ENCODE measurements at regions not wholly inside any gene's neighbourhood (a gene's known extent, or its start where the extent isn't known, plus 50 kb on each side); places are given as distances from the start of the nearest gene placed in this dataset.

GRCh38 chr2:102942107-102942506, 180.3 kb downstream of the TMEM182 start:
- Histone ChIP-seq H3K18ac (ENCODE audit: low read depth in 1 of 2, low read length in 2 of 2) (no peak overlapping the region), H4K8ac (ENCODE audit: low read length) (no peak overlapping the region), H3K27ac (ENCODE audit: low read length, poor library complexity, severe bottlenecking) (no peak overlapping the region), H2BK15ac (ENCODE audit: low read depth, poor library complexity, severe bottlenecking) (no peak overlapping the region), H3K36me3 (ENCODE audit: control insufficient read depth in 1 of 2, insufficient read depth in 2 of 2, low read depth in 1 of 2, low read length in 2 of 2) (no peaks in the 10 kb centered on the region), H2AFZ (ENCODE audit: low read depth, low read length) (no peak overlapping the region), H3K4me2 (ENCODE audit: low read length, poor library complexity, severe bottlenecking) (no peak overlapping the region), H2BK120ac (ENCODE audit: low read depth, low read length) (no peak overlapping the region), H3K4ac (ENCODE audit: low read depth in 1 of 2, low read length in 2 of 2) (no peak overlapping the region), H3K9ac (ENCODE audit: low read length) (no peak overlapping the region), H2AK5ac (ENCODE audit: low read length, severe bottlenecking) (no peak overlapping the region), H4K91ac (ENCODE audit: low read length) (no peak overlapping the region), H3K9me3 (ENCODE audit: control insufficient read depth, low read length) (peaks cover 15% of the 10 kb centered on the region), H3K79me1 (replicated peaks; ENCODE audit: low read length, poor library complexity, severe bottlenecking) (no peaks in the 10 kb centered on the region), H2BK12ac (ENCODE audit: low read length in 2 of 2) (no peak overlapping the region), H3K27me3 (ENCODE audit: control insufficient read depth in 1 of 2, insufficient read depth in 1 of 2, low read length in 2 of 2) (no peaks in the 10 kb centered on the region), H3K23ac (ENCODE audit: low read length in 2 of 2) (no peak overlapping the region), H2BK5ac (ENCODE audit: low read depth, low read length, poor library complexity, severe bottlenecking) (no peak overlapping the region), H3K4me1 (ENCODE audit: control insufficient read depth, insufficient read depth, low read depth, low read length) (no peaks in the 10 kb centered on the region), H3K14ac (ENCODE audit: low read length in 2 of 2) (no peak overlapping the region), H3K4me3 (ENCODE audit: insufficient read depth in 1 of 2, low read depth in 1 of 2, low read length in 2 of 2) (no peak overlapping the region)
- no peak for DNase-seq
- WGBS: 68% methylated on average over 3 of the region's 3 CpGs

DNA sequence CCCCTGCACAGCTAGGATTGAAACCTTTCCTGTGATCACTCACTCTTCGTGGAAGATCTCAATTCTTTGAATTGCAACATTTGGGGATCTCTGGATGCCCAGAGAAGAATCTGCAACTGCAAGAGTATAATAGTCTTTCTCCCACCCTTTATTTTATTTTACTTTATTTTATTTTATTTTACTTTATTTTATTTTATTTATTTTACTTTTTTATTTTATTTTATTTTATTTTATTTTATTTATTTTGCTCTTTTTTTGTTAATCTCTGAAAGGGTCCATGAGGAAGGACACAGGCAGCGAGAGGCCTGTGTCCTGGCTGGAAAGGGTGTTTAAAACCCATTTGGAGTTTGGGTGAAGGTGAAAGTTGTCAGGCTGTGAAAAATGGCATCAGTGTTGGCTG, 181.4 kb downstream of the TMEM182 start:
- Histone ChIP-seq H3K79me1 (replicated peaks; ENCODE audit: low read length, poor library complexity, severe bottlenecking) (no peaks in the 10 kb centered on the region), H2AFZ (ENCODE audit: low read depth, low read length) (no peak overlapping the region), H3K4me3 (ENCODE audit: insufficient read depth in 1 of 2, low read depth in 1 of 2, low read length in 2 of 2) (no peak overlapping the region), H3K4me1 (ENCODE audit: control insufficient read depth, insufficient read depth, low read depth, low read length) (no peaks in the 10 kb centered on the region), H2BK120ac (ENCODE audit: low read depth, low read length) (no peak overlapping the region), H4K91ac (ENCODE audit: low read length) (no peak overlapping the region), H3K23ac (ENCODE audit: low read length in 2 of 2) (no peak overlapping the region), H3K9ac (ENCODE audit: low read length) (no peak overlapping the region), H3K27me3 (ENCODE audit: control insufficient read depth in 1 of 2, insufficient read depth in 1 of 2, low read length in 2 of 2) (no peaks in the 10 kb centered on the region), H2BK12ac (ENCODE audit: low read length in 2 of 2) (no peak overlapping the region), H3K18ac (ENCODE audit: low read depth in 1 of 2, low read length in 2 of 2) (no peak overlapping the region), H4K8ac (ENCODE audit: low read length) (no peak overlapping the region), H3K4me2 (ENCODE audit: low read length, poor library complexity, severe bottlenecking) (no peak overlapping the region), H3K9me3 (ENCODE audit: control insufficient read depth, low read length) (peaks cover 15% of the 10 kb centered on the region), H2BK5ac (ENCODE audit: low read depth, low read length, poor library complexity, severe bottlenecking) (no peak overlapping the region), H2BK15ac (ENCODE audit: low read depth, poor library complexity, severe bottlenecking) (no peak overlapping the region), H3K36me3 (ENCODE audit: control insufficient read depth in 1 of 2, insufficient read depth in 2 of 2, low read depth in 1 of 2, low read length in 2 of 2) (no peaks in the 10 kb centered on the region), H2AK5ac (ENCODE audit: low read length, severe bottlenecking) (no peak overlapping the region), H3K14ac (ENCODE audit: low read length in 2 of 2) (no peak overlapping the region), H3K27ac (ENCODE audit: low read length, poor library complexity, severe bottlenecking) (no peak overlapping the region), H3K4ac (ENCODE audit: low read depth in 1 of 2, low read length in 2 of 2) (no peak overlapping the region)
- WGBS: 58% methylated on average over 2 of the region's 2 CpGs
- no peak for DNase-seq

GRCh38 chr2:102950371-102950946, 188.6 kb downstream of the TMEM182 start:
- no peaks in the 10 kb centered on the region for H3K9me3 ChIP-seq (ENCODE audit: control insufficient read depth, low read length)
- no peak overlapping the region for H3K4me3 ChIP-seq (ENCODE audit: insufficient read depth in 1 of 2, low read depth in 1 of 2, low read length in 2 of 2)
- H2BK15ac ChIP-seq (ENCODE audit: low read depth, poor library complexity, severe bottlenecking): no peak overlapping the region
- H3K14ac ChIP-seq (ENCODE audit: low read length in 2 of 2): no peak overlapping the region
- no peak overlapping the region for H3K9ac ChIP-seq (ENCODE audit: low read length)
- H3K18ac ChIP-seq (ENCODE audit: low read depth in 1 of 2, low read length in 2 of 2): no peak overlapping the region
- WGBS: 82% methylated on average over 3 of the region's 3 CpGs
- no peak overlapping the region for H3K23ac ChIP-seq (ENCODE audit: low read length in 2 of 2)
- no peak overlapping the region for H2BK5ac ChIP-seq (ENCODE audit: low read depth, low read length, poor library complexity, severe bottlenecking)
- H3K27me3 ChIP-seq (ENCODE audit: control insufficient read depth in 1 of 2, insufficient read depth in 1 of 2, low read length in 2 of 2): no peaks in the 10 kb centered on the region
- no peak overlapping the region for H2AFZ ChIP-seq (ENCODE audit: low read depth, low read length)
- no peaks in the 10 kb centered on the region for H3K79me1 ChIP-seq (replicated peaks; ENCODE audit: low read length, poor library complexity, severe bottlenecking)
- no peak overlapping the region for H2AK5ac ChIP-seq (ENCODE audit: low read length, severe bottlenecking)
- H3K4me2 ChIP-seq (ENCODE audit: low read length, poor library complexity, severe bottlenecking): no peak overlapping the region
- H3K27ac ChIP-seq (ENCODE audit: low read length, poor library complexity, severe bottlenecking): no peak overlapping the region
- DNase-seq: no peak
- H2BK12ac ChIP-seq (ENCODE audit: low read length in 2 of 2): no peak overlapping the region
- no peak overlapping the region for H4K8ac ChIP-seq (ENCODE audit: low read length)
- no peak overlapping the region for H2BK120ac ChIP-seq (ENCODE audit: low read depth, low read length)
- no peaks in the 10 kb centered on the region for H3K4me1 ChIP-seq (ENCODE audit: control insufficient read depth, insufficient read depth, low read depth, low read length)
- H3K4ac ChIP-seq (ENCODE audit: low read depth in 1 of 2, low read length in 2 of 2): no peak overlapping the region
- no peaks in the 10 kb centered on the region for H3K36me3 ChIP-seq (ENCODE audit: control insufficient read depth in 1 of 2, insufficient read depth in 2 of 2, low read depth in 1 of 2, low read length in 2 of 2)
- H4K91ac ChIP-seq (ENCODE audit: low read length): no peak overlapping the region

DNA sequence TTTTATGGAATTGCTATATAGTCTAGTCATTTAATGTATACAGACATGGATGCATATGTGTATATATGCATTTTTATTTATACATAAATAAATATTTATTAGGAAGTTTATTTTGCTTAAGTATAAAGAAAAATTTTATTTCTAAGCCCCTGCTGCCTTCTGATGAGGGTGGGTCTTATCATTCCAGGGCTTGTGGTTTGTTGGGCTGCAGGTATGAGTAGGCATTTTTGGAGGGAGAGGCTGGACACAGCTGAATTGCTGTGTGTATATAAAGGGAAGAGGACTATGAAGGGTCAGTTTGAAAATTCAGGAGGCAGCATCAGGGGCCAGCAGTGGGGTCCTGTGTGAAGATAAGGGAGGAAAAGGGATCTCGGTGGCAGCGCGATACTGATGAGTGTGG, 189.4 kb downstream of the TMEM182 start:
- no peak overlapping the region for H3K9ac ChIP-seq (ENCODE audit: low read length)
- H3K4me1 ChIP-seq (ENCODE audit: control insufficient read depth, insufficient read depth, low read depth, low read length): no peaks in the 10 kb centered on the region
- no peak overlapping the region for H3K4ac ChIP-seq (ENCODE audit: low read depth in 1 of 2, low read length in 2 of 2)
- no peak overlapping the region for H3K14ac ChIP-seq (ENCODE audit: low read length in 2 of 2)
- no peak overlapping the region for H2BK12ac ChIP-seq (ENCODE audit: low read length in 2 of 2)
- no peak overlapping the region for H2BK5ac ChIP-seq (ENCODE audit: low read depth, low read length, poor library complexity, severe bottlenecking)
- H3K36me3 ChIP-seq (ENCODE audit: control insufficient read depth in 1 of 2, insufficient read depth in 2 of 2, low read depth in 1 of 2, low read length in 2 of 2): no peaks in the 10 kb centered on the region
- no peak overlapping the region for H3K4me2 ChIP-seq (ENCODE audit: low read length, poor library complexity, severe bottlenecking)
- no peak overlapping the region for H2AK5ac ChIP-seq (ENCODE audit: low read length, severe bottlenecking)
- WGBS: no CpG with 5 or more reads among the region's 3 CpGs
- H3K9me3 ChIP-seq (ENCODE audit: control insufficient read depth, low read length): no peaks in the 10 kb centered on the region
- no peaks in the 10 kb centered on the region for H3K27me3 ChIP-seq (ENCODE audit: control insufficient read depth in 1 of 2, insufficient read depth in 1 of 2, low read length in 2 of 2)
- H3K27ac ChIP-seq (ENCODE audit: low read length, poor library complexity, severe bottlenecking): no peak overlapping the region
- no peak overlapping the region for H2AFZ ChIP-seq (ENCODE audit: low read depth, low read length)
- no peak for DNase-seq
- H2BK120ac ChIP-seq (ENCODE audit: low read depth, low read length): no peak overlapping the region
- no peak overlapping the region for H4K91ac ChIP-seq (ENCODE audit: low read length)
- H3K79me1 ChIP-seq (replicated peaks; ENCODE audit: low read length, poor library complexity, severe bottlenecking): no peaks in the 10 kb centered on the region
- no peak overlapping the region for H3K23ac ChIP-seq (ENCODE audit: low read length in 2 of 2)
- H4K8ac ChIP-seq (ENCODE audit: low read length): no peak overlapping the region
- H2BK15ac ChIP-seq (ENCODE audit: low read depth, poor library complexity, severe bottlenecking): peak overlapping the region; percentile 67
- no peak overlapping the region for H3K4me3 ChIP-seq (ENCODE audit: insufficient read depth in 1 of 2, low read depth in 1 of 2, low read length in 2 of 2)
- no peak overlapping the region for H3K18ac ChIP-seq (ENCODE audit: low read depth in 1 of 2, low read length in 2 of 2)
